ENCODE measurements at regions not wholly inside any gene's neighbourhood (a gene's known extent, or its start where the extent isn't known, plus 50 kb on each side); places are given as distances from the start of the nearest gene placed in this dataset.

GRCh38 chr2:57278451-57278850 lies 768.2 kb upstream of the VRK2 start:
- Histone ChIP-seq H3K27me3 (no peaks in the 10 kb centered on the region), H4K20me1 (ENCODE audit: insufficient read depth, poor library complexity, severe bottlenecking) (no peaks in the 10 kb centered on the region), H3K4me2 (no peak overlapping the region), H3K79me2 (no peaks in the 10 kb centered on the region), H2AFZ (no peak overlapping the region), H3K9me2 (replicated peaks; ENCODE audit: insufficient read depth) (no peaks in the 10 kb centered on the region), H3K36me3 (replicated peaks; ENCODE audit: insufficient read depth, low read depth) (no peaks in the 10 kb centered on the region), H3K4me1 (ENCODE audit: insufficient read depth) (no peaks in the 10 kb centered on the region), H3K27ac (no peak overlapping the region), H3K9me3 (ENCODE audit: low read depth) (no peaks in the 10 kb centered on the region), H3K4me3 (no peak overlapping the region)
- TF ChIP-seq EZH2phosphoT487 (IDR thresholded peaks at IDR 0.05; ENCODE audit: low read depth, severe bottlenecking, unreplicated experiment) (no peak), EZH2 (IDR thresholded peaks at IDR 0.05; ENCODE audit: borderline replicate concordance) (no peak), CTCF (IDR thresholded peaks at IDR 0.05; ENCODE audit: poor library complexity) (no peak)
- no peak for DNase-seq (ENCODE audit: low spot score)

- H3K36me3 ChIP-seq (replicated peaks; ENCODE audit: insufficient read depth, low read depth) = no peaks in the 10 kb centered on the region
- no peaks in the 10 kb centered on the region for H3K4me1 ChIP-seq (ENCODE audit: insufficient read depth)
- no peaks in the 10 kb centered on the region for H4K20me1 ChIP-seq (ENCODE audit: insufficient read depth, poor library complexity, severe bottlenecking)
- H3K27me3 ChIP-seq = no peaks in the 10 kb centered on the region
- H3K9me2 ChIP-seq (replicated peaks; ENCODE audit: insufficient read depth) = no peaks in the 10 kb centered on the region
- no peak for DNase-seq (ENCODE audit: low spot score)
- H2AFZ ChIP-seq = no peak overlapping the region
- WGBS (ENCODE audit: low lambda C conversion rate, missing lambda C conversion rate) = 45% methylated on average over 2 of the region's 2 CpGs
- H3K79me2 ChIP-seq = no peaks in the 10 kb centered on the region
- H3K4me2 ChIP-seq = no peak overlapping the region
- H3K9me3 ChIP-seq (ENCODE audit: low read depth) = no peaks in the 10 kb centered on the region
- TF ChIP-seq EZH2phosphoT487 (IDR thresholded peaks at IDR 0.05; ENCODE audit: low read depth, severe bottlenecking, unreplicated experiment) = no peak
- no peak for TF ChIP-seq CTCF (IDR thresholded peaks at IDR 0.05; ENCODE audit: poor library complexity)
- TF ChIP-seq EZH2 (IDR thresholded peaks at IDR 0.05; ENCODE audit: borderline replicate concordance) = no peak
- no peak overlapping the region for H3K4me3 ChIP-seq
- no peak overlapping the region for H3K27ac ChIP-seq
Measured at GRCh38 chr2:57291209-57291608, 755.4 kb upstream of the VRK2 start.

GRCh38 chr2:57296795-57297517 lies 749.6 kb upstream of the VRK2 start:
- Histone ChIP-seq H3K79me2 (no peaks in the 10 kb centered on the region), H3K4me1 (ENCODE audit: insufficient read depth) (no peaks in the 10 kb centered on the region), H4K20me1 (ENCODE audit: insufficient read depth, poor library complexity, severe bottlenecking) (no peaks in the 10 kb centered on the region), H3K36me3 (replicated peaks; ENCODE audit: insufficient read depth, low read depth) (no peaks in the 10 kb centered on the region), H3K4me2 (no peak overlapping the region), H3K27ac (no peak overlapping the region), H3K9me2 (replicated peaks; ENCODE audit: insufficient read depth) (no peaks in the 10 kb centered on the region), H2AFZ (no peak overlapping the region), H3K4me3 (no peak overlapping the region), H3K9me3 (ENCODE audit: low read depth) (no peaks in the 10 kb centered on the region), H3K27me3 (no peaks in the 10 kb centered on the region)
- TF ChIP-seq EZH2 (IDR thresholded peaks at IDR 0.05; ENCODE audit: borderline replicate concordance) (no peak), CTCF (IDR thresholded peaks at IDR 0.05; ENCODE audit: poor library complexity) (no peak), EZH2phosphoT487 (IDR thresholded peaks at IDR 0.05; ENCODE audit: low read depth, severe bottlenecking, unreplicated experiment) (no peak)
- no peak for DNase-seq (ENCODE audit: low spot score)
- 90% methylated on average over 2 of the region's 2 CpGs for WGBS (ENCODE audit: low lambda C conversion rate, missing lambda C conversion rate)

All from hepatocyte (in vitro differentiated cells).